Large intestine (tissue), 3 donors: ENCODE measurements at regions not wholly inside any gene's neighbourhood (a gene's known extent, or its start where the extent isn't known, plus 50 kb on each side); places are given as distances from the start of the nearest gene placed in this dataset.

Experiments
- DNase-seq, 2 donors: peaks; one replicate each; pipeline versions ENCODE4 v3.0.0 to v3.0.0-alpha.2; 2013
- H3K27ac ChIP-seq: one replicate; pipeline ENCODE4 v1.5.1; 2013; ENCODE audit warnings: low read length
- H3K27me3 ChIP-seq: 2 replicates; pipeline ENCODE4 v1.6.1; 2013; ENCODE audit warnings: low read length; ENCODE audit not compliant: control insufficient read depth, insufficient read depth
- H3K36me3 ChIP-seq: 2 replicates; pipeline ENCODE4 v1.6.1; 2013; ENCODE audit warnings: low read length; ENCODE audit not compliant: control insufficient read depth, insufficient read depth
- H3K4me1 ChIP-seq: one replicate; pipeline ENCODE4 v1.6.1; 2013; ENCODE audit warnings: low read length; ENCODE audit not compliant: control insufficient read depth, insufficient read depth
- H3K4me3 ChIP-seq: one replicate; pipeline ENCODE4 v1.5.1; 2013; ENCODE audit warnings: low read length
- H3K9me3 ChIP-seq: one replicate; pipeline ENCODE4 v1.6.1; 2013; ENCODE audit warnings: mild to moderate bottlenecking, low read depth, low read length, moderate library complexity; ENCODE audit not compliant: control insufficient read depth
- WGBS: methylation state at CpG from one replicate; pipeline ENCODE4 v1.1.5; 2013; ENCODE audit warnings: low lambda C conversion rate; ENCODE audit not compliant: insufficient coverage; 5-methylcytosine and 5-hydroxymethylcytosine counted together

GRCh38 chr4:25540734-25541133 lies 114.9 kb upstream of the SLC34A2 start:
- H3K9me3 ChIP-seq, result no peaks in the 10 kb centered on the region
- H3K27me3 ChIP-seq, result no peaks in the 10 kb centered on the region
- no peak overlapping the region for H3K4me3 ChIP-seq
- no peak overlapping the region for H3K27ac ChIP-seq
- peak in 1 of 2 donors; percentile 31 for DNase-seq
- WGBS, result 25% methylated on average over 1 of the region's 2 CpGs
- H3K4me1 ChIP-seq, result peaks cover 5% of the 10 kb centered on the region
- no peaks in the 10 kb centered on the region for H3K36me3 ChIP-seq

- Histone ChIP-seq H3K36me3 (no peaks in the 10 kb centered on the region), H3K4me3 (no peak overlapping the region), H3K27me3 (no peaks in the 10 kb centered on the region), H3K27ac (no peak overlapping the region), H3K9me3 (peaks cover 4% of the 10 kb centered on the region), H3K4me1 (no peaks in the 10 kb centered on the region)
- 40% methylated on average over 2 of the region's 5 CpGs for WGBS
- DNase-seq, result no peak
Measured at GRCh38 chr4:25547343-25547742, 108.3 kb upstream of the SLC34A2 start.

- Histone ChIP-seq H3K4me1 (peaks cover 3% of the 10 kb centered on the region), H3K4me3 (no peak overlapping the region), H3K36me3 (no peaks in the 10 kb centered on the region), H3K27me3 (no peaks in the 10 kb centered on the region), H3K9me3 (peaks cover 4% of the 10 kb centered on the region), H3K27ac (no peak overlapping the region)
- no peak for DNase-seq
Measured at GRCh38 chr4:25549413-25549812, 106.2 kb upstream of the SLC34A2 start.

GRCh38 chr4:25550376-25551030 lies 105.1 kb upstream of the SLC34A2 start:
- Histone ChIP-seq H3K4me3 (no peak overlapping the region), H3K27ac (no peak overlapping the region), H3K27me3 (no peaks in the 10 kb centered on the region), H3K36me3 (no peaks in the 10 kb centered on the region), H3K9me3 (peaks cover 4% of the 10 kb centered on the region), H3K4me1 (peaks cover 3% of the 10 kb centered on the region)
- DNase-seq, result no peak
- 0% methylated on average over 1 of the region's 5 CpGs for WGBS

- Histone ChIP-seq H3K9me3 (peaks cover 4% of the 10 kb centered on the region), H3K27ac (no peak overlapping the region), H3K36me3 (no peaks in the 10 kb centered on the region), H3K4me1 (peaks cover 3% of the 10 kb centered on the region), H3K4me3 (no peak overlapping the region), H3K27me3 (no peaks in the 10 kb centered on the region)
- WGBS, result no CpG with 5 or more reads among the region's 4 CpGs
- peak in 1 of 2 donors; percentile 40 for DNase-seq
Measured at GRCh38 chr4:25551605-25552004, 104.0 kb upstream of the SLC34A2 start.

GRCh38 chr4:25552580-25553271 lies 102.9 kb upstream of the SLC34A2 start:
- no peak overlapping the region for H3K27ac ChIP-seq

GRCh38 chr4:25559508-25559907 lies 96.1 kb upstream of the SLC34A2 start:
- no peak for DNase-seq
- no peak overlapping the region for H3K27ac ChIP-seq
- 100% methylated on average over 1 of the region's 4 CpGs for WGBS
- no peak overlapping the region for H3K4me3 ChIP-seq
- no peaks in the 10 kb centered on the region for H3K27me3 ChIP-seq
- no peaks in the 10 kb centered on the region for H3K4me1 ChIP-seq
- no peaks in the 10 kb centered on the region for H3K9me3 ChIP-seq
- H3K36me3 ChIP-seq, result no peaks in the 10 kb centered on the region

More at GRCh38 chr4:25552580-25553271, 102.9 kb upstream of the SLC34A2 start:
- H3K4me1 ChIP-seq, result peaks cover 3% of the 10 kb centered on the region
- peaks cover 4% of the 10 kb centered on the region for H3K9me3 ChIP-seq
- no peaks in the 10 kb centered on the region for H3K27me3 ChIP-seq
- H3K4me3 ChIP-seq, result no peak overlapping the region
- WGBS, result 28% methylated on average over 2 of the region's 8 CpGs
- H3K36me3 ChIP-seq, result no peaks in the 10 kb centered on the region
- DNase-seq, result peak; percentile 36 to 67

- DNase-seq, result no peak
Measured at GRCh38 chr4:25560605-25561004, 95.0 kb upstream of the SLC34A2 start.

GRCh38 chr4:25563071-25563564 lies 92.5 kb upstream of the SLC34A2 start:
- Histone ChIP-seq H3K27ac (no peak overlapping the region), H3K27me3 (no peaks in the 10 kb centered on the region), H3K36me3 (no peaks in the 10 kb centered on the region), H3K9me3 (no peaks in the 10 kb centered on the region), H3K4me1 (no peaks in the 10 kb centered on the region), H3K4me3 (no peak overlapping the region)
- no CpG with 5 or more reads among the region's 8 CpGs for WGBS
- no peak for DNase-seq

More at GRCh38 chr4:25560605-25561004, 95.0 kb upstream of the SLC34A2 start:
- no peaks in the 10 kb centered on the region for H3K36me3 ChIP-seq
- WGBS, result 38% methylated on average over 2 of the region's 8 CpGs
- H3K9me3 ChIP-seq, result no peaks in the 10 kb centered on the region
- no peaks in the 10 kb centered on the region for H3K27me3 ChIP-seq
- H3K4me3 ChIP-seq, result no peak overlapping the region
- H3K4me1 ChIP-seq, result no peaks in the 10 kb centered on the region
- no peak overlapping the region for H3K27ac ChIP-seq

- H3K9me3 ChIP-seq, result no peaks in the 10 kb centered on the region
- no peak overlapping the region for H3K4me3 ChIP-seq
- DNase-seq, result no peak
- WGBS, result no CpG with 5 or more reads among the region's 12 CpGs
- H3K27ac ChIP-seq, result no peak overlapping the region
- H3K36me3 ChIP-seq, result no peaks in the 10 kb centered on the region
- H3K27me3 ChIP-seq, result no peaks in the 10 kb centered on the region
- peaks cover 6% of the 10 kb centered on the region for H3K4me1 ChIP-seq
Measured at GRCh38 chr4:25564836-25565235, 90.8 kb upstream of the SLC34A2 start.
